ENCODE measurements at regions not wholly inside any gene's neighbourhood (a gene's known extent, or its start where the extent isn't known, plus 50 kb on each side); places are given as distances from the start of the nearest gene placed in this dataset.
"Not testable (repeated sequence)": the region's sequence is repeated elsewhere in the genome, so short reads cannot be mapped to it uniquely, and the experiment has no call there.

DNA sequence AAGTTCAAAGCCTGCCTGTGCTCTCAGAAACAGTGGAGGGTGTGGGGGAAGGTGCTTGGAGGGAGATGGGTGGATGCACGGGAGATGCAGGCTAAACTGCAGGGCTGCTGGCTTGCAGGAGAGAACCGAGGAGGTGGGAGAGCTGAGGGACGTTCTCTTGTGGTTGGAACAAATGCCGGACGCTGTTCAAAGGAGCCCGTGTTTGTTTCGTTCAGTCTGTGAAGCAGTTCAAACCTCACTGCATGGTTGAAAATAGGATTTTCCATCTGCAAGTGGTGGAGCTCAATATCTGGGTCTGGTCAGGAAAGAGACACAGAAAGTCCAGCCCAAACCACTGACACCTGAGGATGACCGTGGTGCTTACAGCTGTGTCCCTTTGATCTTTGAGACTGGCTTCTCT is 1241.8 kb downstream of the TMEM121 start:
- not testable (repeated sequence) for DNase-seq (ENCODE audit: insufficient read length, low spot score); FAIRE-seq

- DNase-seq (ENCODE audit: insufficient read length, low spot score); FAIRE-seq: not testable (repeated sequence)
Observed at GRCh38 chr14:106768972-106769700, 1242.8 kb downstream of the TMEM121 start.

GRCh38 chr14:106770158-106770672 is 1243.8 kb downstream of the TMEM121 start:
- not testable (repeated sequence) for DNase-seq (ENCODE audit: insufficient read length, low spot score); FAIRE-seq

GRCh38 chr14:106774889-106775480 is 1248.6 kb downstream of the TMEM121 start:
- not testable (repeated sequence) for FAIRE-seq; DNase-seq (ENCODE audit: insufficient read length, low spot score)

DNA sequence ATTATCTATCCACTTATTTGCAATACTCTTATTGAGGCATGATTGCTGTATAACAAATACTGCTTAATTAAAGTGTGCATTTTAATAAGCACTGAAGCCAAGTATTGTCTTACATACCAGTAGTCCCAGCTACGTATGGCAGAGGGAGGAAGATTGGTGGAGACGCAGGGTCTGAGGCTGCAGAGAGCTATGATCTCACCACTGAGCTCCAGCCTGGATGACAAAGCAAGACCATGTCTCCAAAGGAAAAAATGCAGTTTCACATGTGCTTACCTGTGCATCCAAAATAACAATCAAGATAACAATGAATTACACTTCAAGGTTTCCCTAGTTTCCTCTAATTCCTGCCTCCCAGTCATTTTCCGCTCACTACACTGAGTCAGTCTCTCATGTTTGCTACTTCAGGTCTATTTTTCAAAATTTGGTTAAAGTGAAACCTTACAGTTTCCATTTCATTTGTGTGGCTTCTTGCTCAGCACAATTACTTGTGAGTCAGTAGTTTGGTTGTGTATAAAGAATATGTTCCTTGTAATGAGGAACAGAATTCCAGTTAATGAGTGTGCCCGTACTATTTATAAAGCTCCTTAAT is 1250.1 kb downstream of the TMEM121 start:
- FAIRE-seq (no peak), DNase-seq (ENCODE audit: insufficient read length, low spot score) (no peak)

DNA sequence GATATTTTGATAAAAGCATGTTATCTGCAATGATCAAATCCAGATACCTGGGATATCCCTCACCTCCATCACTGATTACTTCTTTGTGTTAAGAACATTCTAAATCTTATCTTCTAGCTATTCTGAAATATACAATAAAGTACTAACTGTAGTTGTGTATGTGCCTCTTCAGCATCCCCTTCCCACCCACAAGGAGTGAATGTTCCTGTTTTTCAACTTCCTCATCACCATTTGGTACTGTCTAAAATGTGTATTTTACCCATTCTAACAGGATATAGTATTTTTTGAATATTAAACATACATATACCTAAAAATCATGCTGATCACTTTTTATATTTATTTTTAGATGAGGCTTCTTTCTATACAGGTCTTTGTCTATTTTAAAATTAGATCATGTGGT is 1252.6 kb downstream of the TMEM121 start:
- FAIRE-seq (no peak), DNase-seq (ENCODE audit: insufficient read length, low spot score) (no peak)

GRCh38 chr14:106786697-106787096 is 1260.3 kb downstream of the TMEM121 start:
- no peak for FAIRE-seq
- no peak for DNase-seq (ENCODE audit: insufficient read length, low spot score)

- DNase-seq (ENCODE audit: insufficient read length, low spot score) (no peak), FAIRE-seq (no peak)
Observed at GRCh38 chr14:106787626-106788025, 1261.2 kb downstream of the TMEM121 start.

DNA sequence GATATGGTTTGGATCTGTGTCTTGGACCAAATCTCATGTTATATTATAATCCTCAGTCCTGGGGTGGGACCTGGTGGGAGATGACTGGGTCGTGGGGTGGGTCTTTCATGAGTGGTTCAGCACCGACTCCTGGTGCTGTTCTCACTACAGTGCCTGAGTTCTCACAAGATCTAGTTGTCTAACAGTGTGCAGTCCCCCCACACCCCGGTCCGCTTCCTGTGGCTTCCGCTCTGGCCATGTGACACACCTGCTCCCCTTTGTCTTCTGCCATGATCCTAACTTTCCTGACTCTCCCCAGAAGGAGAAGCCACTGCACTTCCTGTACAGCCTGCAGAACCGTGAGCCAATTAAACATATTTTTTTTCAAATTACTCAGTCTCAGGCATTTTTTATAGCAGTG is 1262.2 kb downstream of the TMEM121 start:
- DNase-seq (ENCODE audit: insufficient read length, low spot score) (no peak), FAIRE-seq (no peak)

DNA sequence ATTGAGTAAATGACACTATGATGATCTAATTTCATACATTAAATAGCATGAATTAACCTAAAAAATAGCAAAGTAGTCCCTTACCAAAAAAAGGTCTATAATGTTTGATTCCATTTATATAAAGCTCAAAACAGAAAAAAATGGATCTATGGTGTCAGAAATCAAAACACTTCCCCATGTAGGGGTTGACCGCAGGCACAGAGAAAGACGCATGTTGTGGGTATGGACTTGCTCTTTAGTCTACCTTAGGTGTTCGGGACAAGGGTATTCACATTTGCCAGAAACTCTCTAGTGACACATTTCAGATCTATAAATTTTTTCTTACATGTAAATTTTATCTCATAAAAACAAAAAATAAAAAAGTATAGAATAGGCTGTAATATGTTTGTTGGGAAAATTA is 1262.9 kb downstream of the TMEM121 start:
- DNase-seq (ENCODE audit: insufficient read length, low spot score) (no peak), FAIRE-seq (no peak)

DNA sequence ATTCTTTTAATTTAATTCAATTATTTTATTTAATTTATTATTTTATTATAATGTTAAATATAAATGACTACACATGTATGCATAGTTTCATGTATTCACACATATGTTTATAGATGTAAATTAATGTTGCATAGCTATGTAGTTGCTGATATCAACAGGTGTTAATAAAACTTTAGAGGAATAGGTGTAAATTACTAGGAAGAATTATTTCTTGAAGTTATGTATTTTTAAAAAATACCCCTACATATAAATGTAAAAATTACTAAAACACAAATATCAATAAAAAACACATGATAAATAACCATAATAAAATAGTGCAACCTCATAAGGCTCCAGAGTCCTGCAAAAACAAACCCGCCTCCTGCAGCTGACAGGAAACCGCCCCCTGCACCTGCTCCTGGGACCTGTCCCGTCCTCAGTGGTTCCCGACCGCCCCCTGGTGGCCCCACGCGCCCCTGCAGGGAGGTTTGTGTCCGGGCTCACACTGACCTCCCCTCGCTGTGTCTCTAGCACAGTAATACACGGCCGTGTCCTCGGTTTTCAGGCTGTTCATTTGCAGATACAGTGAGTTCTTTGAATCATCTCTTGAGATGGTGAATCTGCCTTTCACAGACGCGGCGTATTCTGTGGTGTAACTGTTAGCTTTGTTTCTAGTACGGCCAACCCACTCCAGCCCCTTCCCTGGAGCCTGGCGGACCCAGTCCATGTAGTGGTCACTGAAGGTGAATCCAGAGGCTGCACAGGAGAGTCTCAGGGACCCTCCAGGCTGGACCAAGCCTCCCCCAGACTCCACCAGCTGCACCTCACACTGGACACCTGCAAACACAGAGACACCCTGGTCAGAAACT is 1264.0 kb downstream of the TMEM121 start:
- FAIRE-seq: no peak

GRCh38 chr14:106792543-106792942 is 1266.2 kb downstream of the TMEM121 start:
- no peak for DNase-seq (ENCODE audit: insufficient read length, low spot score)
- FAIRE-seq: no peak

More for the DNA sequence above, 1264.0 kb downstream of the TMEM121 start:
- no peak for DNase-seq (ENCODE audit: insufficient read length, low spot score)

GRCh38 chr14:106798166-106798565 is 1271.8 kb downstream of the TMEM121 start:
- DNase-seq (ENCODE audit: insufficient read length, low spot score); FAIRE-seq: not testable (repeated sequence)

- DNase-seq (ENCODE audit: insufficient read length, low spot score): no peak
- FAIRE-seq: no peak
Observed at GRCh38 chr14:106802413-106803364, 1276.3 kb downstream of the TMEM121 start.

- FAIRE-seq (no peak), DNase-seq (ENCODE audit: insufficient read length, low spot score) (no peak)
Observed at GRCh38 chr14:106803379-106803778, 1277.0 kb downstream of the TMEM121 start.

DNA sequence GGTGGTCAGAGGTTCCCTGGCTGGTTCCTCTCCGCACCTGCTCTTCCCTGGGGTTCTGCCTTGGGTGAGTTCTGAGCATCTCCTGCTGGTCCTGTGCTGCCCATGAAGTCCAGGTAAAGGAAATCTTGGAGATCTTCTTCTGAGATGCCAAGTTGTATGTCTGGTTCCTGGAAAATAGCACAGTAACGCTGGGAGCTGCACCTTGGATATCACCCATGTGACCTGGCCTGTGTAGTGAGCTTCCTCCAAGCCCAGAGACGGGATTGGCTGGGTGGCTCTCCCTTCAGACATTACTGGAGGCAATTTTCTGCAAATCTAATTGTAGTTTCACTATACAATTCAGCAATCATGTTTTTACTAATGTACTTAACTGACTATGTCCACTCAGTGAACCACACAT is 1281.1 kb downstream of the TMEM121 start:
- no peak for FAIRE-seq

DNA sequence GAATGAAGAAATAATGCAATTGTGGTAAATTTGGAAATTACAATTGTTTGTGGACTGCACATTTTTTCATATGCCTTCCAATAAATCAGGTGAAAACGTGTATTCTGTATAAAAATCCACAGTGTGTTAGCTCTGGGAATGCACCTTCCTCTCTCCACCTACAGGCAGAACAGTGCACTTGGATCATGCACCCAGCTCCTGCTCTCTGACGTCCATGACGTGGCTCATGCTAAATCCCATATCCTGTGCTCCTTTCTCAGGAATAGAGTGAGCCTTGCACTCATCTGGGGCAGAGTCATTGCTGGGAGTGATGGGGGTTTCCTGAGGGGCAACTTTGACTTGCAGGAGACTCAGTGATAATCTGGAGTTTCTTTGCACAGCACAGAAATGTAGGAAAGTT is 1282.1 kb downstream of the TMEM121 start:
- DNase-seq (ENCODE audit: insufficient read length, low spot score): no peak
- FAIRE-seq: no peak

More for the DNA sequence above, 1281.1 kb downstream of the TMEM121 start:
- DNase-seq (ENCODE audit: insufficient read length, low spot score): no peak

DNA sequence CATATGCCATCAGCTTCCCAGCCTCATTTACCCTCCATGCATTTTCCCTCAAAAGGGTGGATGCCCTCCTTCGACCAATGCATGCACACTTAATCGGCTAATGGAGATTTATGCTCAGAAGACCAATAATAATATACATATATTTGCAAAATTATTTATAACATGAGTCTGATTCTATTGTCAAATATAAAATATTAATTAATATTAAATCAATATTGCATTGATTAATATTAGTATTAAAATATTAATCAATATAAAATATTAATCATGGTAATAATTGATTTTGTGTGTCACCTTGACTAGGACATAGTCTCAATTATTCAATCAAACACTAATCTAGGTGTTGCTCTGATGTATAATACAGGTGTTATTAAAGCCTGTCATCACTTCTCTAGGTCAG is 1282.5 kb downstream of the TMEM121 start:
- DNase-seq (ENCODE audit: insufficient read length, low spot score) (no peak), FAIRE-seq (no peak)

DNA sequence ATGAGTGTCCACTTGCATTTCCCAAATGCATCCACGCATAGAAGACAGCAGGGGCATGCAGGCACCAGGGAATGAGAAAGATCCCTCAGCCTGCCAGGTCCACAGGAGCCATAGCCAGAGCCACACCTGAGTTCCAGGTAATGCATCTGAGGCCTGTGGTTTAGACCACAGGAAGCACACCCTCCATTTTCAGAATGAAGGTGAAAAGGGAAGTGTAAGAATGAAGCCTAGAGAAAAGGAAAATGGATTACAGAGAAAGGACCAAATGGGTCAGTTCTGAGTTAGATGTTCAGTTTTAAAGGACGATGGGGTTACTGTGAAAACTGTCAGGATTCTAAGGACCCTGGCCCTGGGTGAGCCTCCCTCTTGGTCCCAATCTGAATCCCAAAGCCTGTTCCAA is 1283.2 kb downstream of the TMEM121 start:
- no peak for DNase-seq (ENCODE audit: insufficient read length, low spot score)
- FAIRE-seq: no peak

- DNase-seq (ENCODE audit: insufficient read length, low spot score); FAIRE-seq: not testable (repeated sequence)
Observed at GRCh38 chr14:106810168-106810567, 1283.8 kb downstream of the TMEM121 start.
